ENCODE measurements at regions not wholly inside any gene's neighbourhood (a gene's known extent, or its start where the extent isn't known, plus 50 kb on each side); places are given as distances from the start of the nearest gene placed in this dataset.

GRCh38 chr15:93942269-93942694 lies 289.1 kb upstream of the MCTP2 start:
- no peak overlapping the region for H3K4me2 ChIP-seq (ENCODE audit: low read depth, low read length)
- H2AK9ac ChIP-seq (replicated peaks; ENCODE audit: low read depth, low read length, poor library complexity), result no peak overlapping the region
- in situ Hi-C loops (cut with MboI; ENCODE audit: low sequenced_read_pairs) (no loop called here), dilution Hi-C loops (cut with HindIII; ENCODE audit: low sequenced_read_pairs, unreplicated experiment) (no loop called here), intact Hi-C loops (cut with micrococcal nuclease) (no loop called here)
- H2BK5ac ChIP-seq (ENCODE audit: low read depth, low read length, poor library complexity, severe bottlenecking), result no peak overlapping the region
- TF ChIP-seq MXI1 (IDR thresholded peaks at IDR 0.05; ENCODE audit: borderline replicate concordance, low read depth, low read length), result no peak
- TF ChIP-seq CHD1 (IDR thresholded peaks at IDR 0.05; ENCODE audit: low read depth, low read length), result no peak
- TF ChIP-seq FOS (IDR thresholded peaks at IDR 0.05; ENCODE audit: low read depth, low read length), result no peak
- no peak for TF ChIP-seq SMC3 (IDR thresholded peaks at IDR 0.05; ENCODE audit: low read depth, low read length)
- TF ChIP-seq BHLHE40 (IDR thresholded peaks at IDR 0.05; ENCODE audit: low read depth, low read length), result no peak
- TF ChIP-seq RFX5 (IDR thresholded peaks at IDR 0.05; ENCODE audit: low read depth, low read length), result no peak
- no peak for TF ChIP-seq RAD21 (IDR thresholded peaks at IDR 0.05; ENCODE audit: low read length)
- TF ChIP-seq CTCF (conservative IDR thresholded peaks at IDR 0.05; ENCODE audit: low read depth, low read length), result no peak
- no peak for TF ChIP-seq MAFK (IDR thresholded peaks at IDR 0.05; ENCODE audit: low read depth, low read length)
- no peak for TF ChIP-seq MAZ (IDR thresholded peaks at IDR 0.05; ENCODE audit: borderline replicate concordance, low read depth, low read length)
- TF ChIP-seq USF2 (IDR thresholded peaks at IDR 0.05; ENCODE audit: low read depth, low read length), result no peak
- TF ChIP-seq, protein P1, sequence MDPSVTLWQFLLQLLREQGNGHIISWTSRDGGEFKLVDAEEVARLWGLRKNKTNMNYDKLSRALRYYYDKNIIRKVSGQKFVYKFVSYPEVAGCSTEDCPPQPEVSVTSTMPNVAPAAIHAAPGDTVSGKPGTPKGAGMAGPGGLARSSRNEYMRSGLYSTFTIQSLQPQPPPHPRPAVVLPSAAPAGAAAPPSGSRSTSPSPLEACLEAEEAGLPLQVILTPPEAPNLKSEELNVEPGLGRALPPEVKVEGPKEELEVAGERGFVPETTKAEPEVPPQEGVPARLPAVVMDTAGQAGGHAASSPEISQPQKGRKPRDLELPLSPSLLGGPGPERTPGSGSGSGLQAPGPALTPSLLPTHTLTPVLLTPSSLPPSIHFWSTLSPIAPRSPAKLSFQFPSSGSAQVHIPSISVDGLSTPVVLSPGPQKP (IDR thresholded peaks at IDR 0.05; ENCODE audit: borderline replicate concordance, low read depth, low read length), result no peak
- no peak for TF ChIP-seq RCOR1 (IDR thresholded peaks at IDR 0.05; ENCODE audit: insufficient replicate concordance, low read length)
- TF ChIP-seq POLR2A (IDR thresholded peaks at IDR 0.05; ENCODE audit: low read depth, low read length), result no peak
- no peak for TF ChIP-seq CEBPB (IDR thresholded peaks at IDR 0.05; ENCODE audit: low read depth, low read length)
- no peak for TF ChIP-seq NFE2L2 (IDR thresholded peaks at IDR 0.05; ENCODE audit: low read depth, low read length)
- no peak overlapping the region for H2AK5ac ChIP-seq (ENCODE audit: low read depth, low read length)
- H2BK15ac ChIP-seq (ENCODE audit: low read depth, low read length), result no peak overlapping the region
- peaks cover 11% of the 10 kb centered on the region for H3K9me3 ChIP-seq (ENCODE audit: control insufficient read depth, insufficient read depth, low read length)
- ChIA-PET CTCF (no interaction called here), POLR2A (ENCODE audit: unreplicated experiment) (no interaction called here)
- no CpG with 5 or more reads among the region's 2 CpGs for WGBS, 2 experiments (ENCODE audit: extremely low coverage in 2 of 2, insufficient read length in 1 of 2)
- no peak overlapping the region for H3K56ac ChIP-seq (ENCODE audit: extremely low read depth, insufficient read depth, low read length)
- DNase-seq, result no peak
- no peak overlapping the region for H4K91ac ChIP-seq (ENCODE audit: insufficient read depth, low read depth, low read length)
- H2AFZ ChIP-seq (replicated peaks; ENCODE audit: low read length, poor library complexity), result no peak overlapping the region
- H3K36me3 ChIP-seq (ENCODE audit: control insufficient read depth, insufficient read depth, low read length), result no peaks in the 10 kb centered on the region
- no peak overlapping the region for H3K23ac ChIP-seq (ENCODE audit: low read depth, low read length)
- H3K79me1 ChIP-seq (ENCODE audit: low read depth in 1 of 2, low read length in 2 of 2), result no peaks in the 10 kb centered on the region
- no peak overlapping the region for H4K8ac ChIP-seq (ENCODE audit: low read depth in 2 of 2, low read length in 2 of 2)
- no peak overlapping the region for H4K5ac ChIP-seq (ENCODE audit: low read depth, low read length)
- H3K27ac ChIP-seq (ENCODE audit: insufficient read depth, low read length), result no peak overlapping the region
- BruUV-seq (replicated peaks), result no TSS peak
- H4K20me1 ChIP-seq (ENCODE audit: insufficient read depth, low read length), result no peaks in the 10 kb centered on the region
- no peak overlapping the region for H3K4ac ChIP-seq (ENCODE audit: low read depth, low read length)
- no peak overlapping the region for H3K4me3 ChIP-seq (ENCODE audit: insufficient read depth, low read depth, low read length)
- no peak overlapping the region for H3K18ac ChIP-seq (ENCODE audit: low read depth, low read length)
- no peaks in the 10 kb centered on the region for H3K9me1 ChIP-seq (ENCODE audit: insufficient read depth, low read length)
- H2BK20ac ChIP-seq (ENCODE audit: low read depth, low read length), result no peak overlapping the region
- H3K9ac ChIP-seq (ENCODE audit: low read depth, low read length), result no peak overlapping the region
- no peak for ATAC-seq (ENCODE audit: low read depth)
- no peak overlapping the region for H2BK120ac ChIP-seq (ENCODE audit: low read depth, low read length)
- H3K4me1 ChIP-seq (ENCODE audit: control insufficient read depth, insufficient read depth, low read length), result no peaks in the 10 kb centered on the region
- H3K14ac ChIP-seq (replicated peaks; ENCODE audit: low read depth, low read length), result no peak overlapping the region
- H3K27me3 ChIP-seq (ENCODE audit: control insufficient read depth, insufficient read depth, low read length), result no peaks in the 10 kb centered on the region
